ENCODE measurements at regions not wholly inside any gene's neighbourhood (a gene's known extent, or its start where the extent isn't known, plus 50 kb on each side); places are given as distances from the start of the nearest gene placed in this dataset.

- Histone ChIP-seq H3K27ac (ENCODE audit: control insufficient read depth, insufficient read depth, low read length) (no peak overlapping the region), H3K9ac (ENCODE audit: control insufficient read depth, extremely low read depth, insufficient read depth, low read length) (no peak overlapping the region), H3K4me1 (ENCODE audit: control insufficient read depth, extremely low read depth, insufficient read depth, low read length) (no peaks in the 10 kb centered on the region), H3K27me3 (ENCODE audit: control insufficient read depth, extremely low read depth, insufficient read depth, low read length) (no peaks in the 10 kb centered on the region), H3K4me3 (ENCODE audit: control insufficient read depth in 2 of 3, extremely low read depth in 1 of 3, insufficient read depth in 2 of 3, low read depth in 1 of 3, low read length in 3 of 3) (no peak overlapping the region), H3K9me3 (ENCODE audit: control insufficient read depth, low read depth, low read length) (no peaks in the 10 kb centered on the region), H2AFZ (ENCODE audit: control insufficient read depth, low read length) (no peak overlapping the region), H3K4me2 (ENCODE audit: control insufficient read depth, extremely low read depth, insufficient read depth, low read depth, low read length) (no peak overlapping the region), H3K9me1 (ENCODE audit: control insufficient read depth, extremely low read depth, insufficient read depth, low read length) (no peaks in the 10 kb centered on the region), H4K20me1 (ENCODE audit: control insufficient read depth, extremely low read depth, insufficient read depth, low read length) (no peaks in the 10 kb centered on the region), H3K79me2 (ENCODE audit: control insufficient read depth, insufficient read depth, low read length) (no peaks in the 10 kb centered on the region), H3K36me3 (ENCODE audit: control insufficient read depth in 2 of 2, extremely low read depth in 1 of 2, insufficient read depth in 2 of 2, low read length in 2 of 2) (no peaks in the 10 kb centered on the region)
- no peak for DNase-seq (ENCODE audit: low read depth, low spot score)
- no peak for FAIRE-seq
- TF ChIP-seq EZH2 (IDR thresholded peaks at IDR 0.05; ENCODE audit: low read length), result no peak
- TF ChIP-seq, protein P1, sequence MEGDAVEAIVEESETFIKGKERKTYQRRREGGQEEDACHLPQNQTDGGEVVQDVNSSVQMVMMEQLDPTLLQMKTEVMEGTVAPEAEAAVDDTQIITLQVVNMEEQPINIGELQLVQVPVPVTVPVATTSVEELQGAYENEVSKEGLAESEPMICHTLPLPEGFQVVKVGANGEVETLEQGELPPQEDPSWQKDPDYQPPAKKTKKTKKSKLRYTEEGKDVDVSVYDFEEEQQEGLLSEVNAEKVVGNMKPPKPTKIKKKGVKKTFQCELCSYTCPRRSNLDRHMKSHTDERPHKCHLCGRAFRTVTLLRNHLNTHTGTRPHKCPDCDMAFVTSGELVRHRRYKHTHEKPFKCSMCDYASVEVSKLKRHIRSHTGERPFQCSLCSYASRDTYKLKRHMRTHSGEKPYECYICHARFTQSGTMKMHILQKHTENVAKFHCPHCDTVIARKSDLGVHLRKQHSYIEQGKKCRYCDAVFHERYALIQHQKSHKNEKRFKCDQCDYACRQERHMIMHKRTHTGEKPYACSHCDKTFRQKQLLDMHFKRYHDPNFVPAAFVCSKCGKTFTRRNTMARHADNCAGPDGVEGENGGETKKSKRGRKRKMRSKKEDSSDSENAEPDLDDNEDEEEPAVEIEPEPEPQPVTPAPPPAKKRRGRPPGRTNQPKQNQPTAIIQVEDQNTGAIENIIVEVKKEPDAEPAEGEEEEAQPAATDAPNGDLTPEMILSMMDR (optimal IDR thresholded peaks at IDR 0.05 in 1 of 3, IDR thresholded peaks at IDR 0.05 in 1 of 3, conservative IDR thresholded peaks at IDR 0.05 in 1 of 3; ENCODE audit: extremely low read depth in 1 of 3, insufficient read depth in 2 of 3, low read length in 3 of 3), result no peak
- dilution Hi-C loops (cut with MboI; ENCODE audit: extremely low pct_ligation_motif_present, low sequenced_read_pairs), result no loop called here
Observed at GRCh38 chr5:164672931-164673694, 1167.7 kb downstream of the MAT2B start.

DNA sequence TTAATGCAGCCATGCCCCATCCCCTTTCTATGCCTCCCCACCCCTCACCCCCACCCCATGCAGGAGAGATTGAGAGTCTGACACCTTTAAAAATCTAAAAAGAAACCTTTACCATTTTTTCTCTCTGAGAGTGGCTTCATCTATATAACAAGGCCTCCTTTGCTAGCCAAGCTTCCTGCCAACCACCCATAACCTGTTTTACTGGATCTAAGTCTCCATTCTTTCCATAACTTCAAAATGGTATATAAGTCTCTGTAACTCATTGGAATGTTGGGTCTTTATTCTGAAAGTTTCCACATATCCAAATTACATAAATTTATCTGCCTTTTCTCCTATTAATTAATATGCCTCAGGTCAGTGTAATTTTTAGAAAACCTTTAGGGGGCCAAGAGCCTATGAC lies 1174.0 kb downstream of the MAT2B start:
- dilution Hi-C loops (cut with MboI; ENCODE audit: extremely low pct_ligation_motif_present, low sequenced_read_pairs), result no loop called here
- no peak overlapping the region for H3K9ac ChIP-seq (ENCODE audit: control insufficient read depth, extremely low read depth, insufficient read depth, low read length)
- no peaks in the 10 kb centered on the region for H3K9me3 ChIP-seq (ENCODE audit: control insufficient read depth, low read depth, low read length)
- H3K36me3 ChIP-seq (ENCODE audit: control insufficient read depth in 2 of 2, extremely low read depth in 1 of 2, insufficient read depth in 2 of 2, low read length in 2 of 2), result no peaks in the 10 kb centered on the region
- no peak overlapping the region for H3K4me3 ChIP-seq (ENCODE audit: control insufficient read depth in 2 of 3, extremely low read depth in 1 of 3, insufficient read depth in 2 of 3, low read depth in 1 of 3, low read length in 3 of 3)
- no peak for TF ChIP-seq EZH2 (IDR thresholded peaks at IDR 0.05; ENCODE audit: low read length)
- TF ChIP-seq, protein P1 (optimal IDR thresholded peaks at IDR 0.05 in 1 of 3, IDR thresholded peaks at IDR 0.05 in 1 of 3, conservative IDR thresholded peaks at IDR 0.05 in 1 of 3; ENCODE audit: extremely low read depth in 1 of 3, insufficient read depth in 2 of 3, low read length in 3 of 3), result no peak
- no peaks in the 10 kb centered on the region for H3K27me3 ChIP-seq (ENCODE audit: control insufficient read depth, extremely low read depth, insufficient read depth, low read length)
- no peaks in the 10 kb centered on the region for H3K4me1 ChIP-seq (ENCODE audit: control insufficient read depth, extremely low read depth, insufficient read depth, low read length)
- H3K4me2 ChIP-seq (ENCODE audit: control insufficient read depth, extremely low read depth, insufficient read depth, low read depth, low read length), result no peak overlapping the region
- DNase-seq (ENCODE audit: low read depth, low spot score) (no peak), FAIRE-seq (no peak)
- H3K9me1 ChIP-seq (ENCODE audit: control insufficient read depth, extremely low read depth, insufficient read depth, low read length), result no peaks in the 10 kb centered on the region
- H3K27ac ChIP-seq (ENCODE audit: control insufficient read depth, insufficient read depth, low read length), result no peak overlapping the region
- H4K20me1 ChIP-seq (ENCODE audit: control insufficient read depth, extremely low read depth, insufficient read depth, low read length), result no peaks in the 10 kb centered on the region
- H3K79me2 ChIP-seq (ENCODE audit: control insufficient read depth, insufficient read depth, low read length), result no peaks in the 10 kb centered on the region
- H2AFZ ChIP-seq (ENCODE audit: control insufficient read depth, low read length), result no peak overlapping the region

Measured in keratinocyte (primary cell).